ENCODE measurements at regions not wholly inside any gene's neighbourhood (a gene's known extent, or its start where the extent isn't known, plus 50 kb on each side); places are given as distances from the start of the nearest gene placed in this dataset.

GRCh38 chr6:4606821-4607704, 169.1 kb upstream of the CDYL start:
- no peak for DNase-seq
- in situ Hi-C loops (cut with MboI; ENCODE audit: low pct_unique_long_range_greater_than_20kb, low sequenced_read_pairs): no loop called here

GRCh38 chr6:4606016-4606415, 170.2 kb upstream of the CDYL start:
- in situ Hi-C loops (cut with MboI; ENCODE audit: low pct_unique_long_range_greater_than_20kb, low sequenced_read_pairs): no loop called here

GRCh38 chr6:4603856-4604369, 172.3 kb upstream of the CDYL start:
- in situ Hi-C loops (cut with MboI; ENCODE audit: low pct_unique_long_range_greater_than_20kb, low sequenced_read_pairs): no loop called here
- DNase-seq: no peak

More at GRCh38 chr6:4606016-4606415, 170.2 kb upstream of the CDYL start:
- DNase-seq: no peak

DNA sequence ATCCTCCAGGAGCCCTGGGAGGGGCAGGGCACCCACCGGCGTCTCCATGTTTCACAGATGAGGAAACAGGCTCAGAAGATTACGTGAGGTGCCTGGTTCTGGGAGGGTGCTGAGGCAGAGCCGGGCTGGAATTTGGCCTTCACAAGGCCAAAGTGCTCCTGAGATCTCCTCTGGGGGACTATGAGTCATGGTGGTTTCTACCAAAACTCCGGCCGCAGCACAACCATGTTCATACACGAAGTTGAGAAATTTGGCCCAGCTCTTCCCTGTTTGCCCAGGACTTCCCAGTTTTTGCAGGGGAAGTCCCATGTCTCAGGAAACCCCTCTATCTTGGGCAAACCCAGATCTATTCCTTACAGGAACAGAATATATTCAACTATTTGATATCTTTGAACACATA, 172.9 kb upstream of the CDYL start:
- in situ Hi-C loops (cut with MboI; ENCODE audit: low pct_unique_long_range_greater_than_20kb, low sequenced_read_pairs): no loop called here
- peak; percentile 7 for DNase-seq

DNA sequence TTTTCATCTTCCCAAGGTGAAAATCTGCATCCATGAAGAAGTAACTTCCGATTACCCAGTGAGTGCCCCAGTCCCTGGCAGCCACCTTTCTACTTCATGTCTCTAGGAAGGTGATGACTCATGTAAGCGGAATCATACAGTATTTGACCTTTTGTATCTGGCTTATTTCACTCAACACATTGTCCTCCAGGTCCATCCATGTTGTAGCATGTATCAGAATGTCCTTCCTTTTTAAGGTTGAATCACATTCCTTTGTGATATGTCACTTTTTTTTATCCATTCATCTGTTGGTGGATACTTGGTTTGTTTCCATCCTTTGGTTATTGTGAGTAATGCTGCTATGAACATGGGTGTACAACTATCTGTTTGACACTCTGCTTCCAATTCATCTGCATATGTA, 176.3 kb upstream of the CDYL start:
- no peak for DNase-seq
- in situ Hi-C loops (cut with MboI; ENCODE audit: low pct_unique_long_range_greater_than_20kb, low sequenced_read_pairs): no loop called here

GRCh38 chr6:4598384-4598995, 177.7 kb upstream of the CDYL start:
- DNase-seq: no peak
- in situ Hi-C loops (cut with MboI; ENCODE audit: low pct_unique_long_range_greater_than_20kb, low sequenced_read_pairs): no loop called here

GRCh38 chr6:4593951-4594350, 182.3 kb upstream of the CDYL start:
- no peak for DNase-seq

GRCh38 chr6:4592026-4592425, 184.2 kb upstream of the CDYL start:
- no peak for DNase-seq
- in situ Hi-C loops (cut with MboI; ENCODE audit: low pct_unique_long_range_greater_than_20kb, low sequenced_read_pairs): no loop called here

More at GRCh38 chr6:4593951-4594350, 182.3 kb upstream of the CDYL start:
- in situ Hi-C loops (cut with MboI; ENCODE audit: low pct_unique_long_range_greater_than_20kb, low sequenced_read_pairs): no loop called here

DNA sequence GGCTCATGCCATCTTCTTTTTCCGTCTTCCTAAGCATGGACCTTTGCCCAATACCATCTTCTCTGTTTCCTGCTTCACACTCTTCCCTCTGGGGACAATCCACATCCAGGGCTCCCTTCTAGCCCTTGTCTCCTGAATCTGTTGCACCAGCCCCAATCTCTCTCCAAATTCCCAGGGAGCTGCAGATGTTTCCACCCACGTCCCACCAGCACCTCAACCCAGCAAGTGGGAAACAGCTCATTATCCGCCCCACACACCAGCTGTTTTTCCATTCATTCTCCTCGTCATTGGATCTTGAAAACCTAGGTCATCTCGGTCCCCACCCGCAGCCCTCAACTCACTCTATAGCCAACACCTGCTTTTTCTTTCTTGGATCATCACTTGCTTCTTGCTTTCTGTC, 185.0 kb upstream of the CDYL start:
- in situ Hi-C loops (cut with MboI; ENCODE audit: low pct_unique_long_range_greater_than_20kb, low sequenced_read_pairs): no loop called here

DNA sequence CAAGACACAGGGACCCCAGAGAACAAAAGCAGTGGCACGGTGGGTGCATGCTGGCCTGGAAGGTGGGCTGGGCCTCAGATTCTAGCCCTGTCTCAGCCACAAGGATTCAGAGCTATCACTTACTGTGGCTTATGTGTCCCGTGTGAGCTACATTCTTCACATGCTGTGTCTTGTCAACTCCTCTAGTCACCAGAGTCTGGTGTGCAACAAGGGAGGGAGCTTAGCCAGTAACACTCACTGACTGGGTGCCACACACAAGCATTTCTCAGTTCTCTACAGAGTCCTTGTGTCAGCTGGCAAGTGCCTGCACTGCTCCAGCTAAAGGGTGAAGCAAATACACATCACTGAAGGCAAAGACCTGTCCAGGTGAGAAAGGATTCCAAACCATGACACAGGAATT, 186.9 kb upstream of the CDYL start:
- in situ Hi-C loops (cut with MboI; ENCODE audit: low pct_unique_long_range_greater_than_20kb, low sequenced_read_pairs): no loop called here
- no peak for DNase-seq

More for the DNA sequence above, 185.0 kb upstream of the CDYL start:
- DNase-seq: no peak

DNA sequence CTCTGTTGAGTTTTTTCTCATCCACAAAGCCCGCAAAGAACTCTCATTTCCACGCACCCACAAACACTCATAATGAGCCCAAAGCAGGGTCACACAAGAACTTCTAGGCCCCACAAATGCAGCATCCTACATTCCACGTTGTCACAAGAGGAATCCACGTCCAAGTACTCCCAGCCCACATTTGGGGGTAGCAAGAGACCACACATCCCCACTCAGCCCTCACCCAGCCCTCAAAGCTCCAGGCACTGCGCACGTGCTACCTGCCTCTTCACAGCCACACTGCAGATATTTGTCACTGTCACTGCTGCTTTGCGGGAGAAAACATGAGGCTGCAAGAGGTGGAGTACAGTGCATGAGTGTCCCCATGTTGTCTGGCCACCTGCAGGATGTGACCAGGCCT, 187.6 kb upstream of the CDYL start:
- in situ Hi-C loops (cut with MboI; ENCODE audit: low pct_unique_long_range_greater_than_20kb, low sequenced_read_pairs): no loop called here
- DNase-seq: no peak

GRCh38 chr6:4588163-4588562, 188.0 kb upstream of the CDYL start:
- no peak for DNase-seq
- in situ Hi-C loops (cut with MboI; ENCODE audit: low pct_unique_long_range_greater_than_20kb, low sequenced_read_pairs): no loop called here

DNA sequence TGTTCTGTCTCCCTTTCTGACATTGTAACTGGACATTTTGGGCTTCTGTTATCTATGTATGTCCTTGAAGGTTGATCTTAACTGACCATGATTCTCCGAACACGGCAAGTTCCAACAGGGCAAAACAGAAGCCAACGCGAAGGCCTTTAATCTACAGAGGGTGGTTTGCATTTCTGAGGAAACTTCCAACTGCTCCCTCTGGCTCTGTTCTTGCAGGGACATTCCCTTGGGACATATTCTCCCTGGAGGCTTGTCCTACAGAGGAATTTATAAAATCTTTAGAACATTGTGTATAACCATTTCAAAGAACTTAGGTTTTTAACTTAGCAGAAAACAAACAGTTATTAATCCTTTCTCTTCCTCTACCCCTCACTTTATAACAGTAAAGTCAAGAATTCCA, 189.0 kb upstream of the CDYL start:
- no peak for DNase-seq
- in situ Hi-C loops (cut with MboI; ENCODE audit: low pct_unique_long_range_greater_than_20kb, low sequenced_read_pairs): no loop called here

DNA sequence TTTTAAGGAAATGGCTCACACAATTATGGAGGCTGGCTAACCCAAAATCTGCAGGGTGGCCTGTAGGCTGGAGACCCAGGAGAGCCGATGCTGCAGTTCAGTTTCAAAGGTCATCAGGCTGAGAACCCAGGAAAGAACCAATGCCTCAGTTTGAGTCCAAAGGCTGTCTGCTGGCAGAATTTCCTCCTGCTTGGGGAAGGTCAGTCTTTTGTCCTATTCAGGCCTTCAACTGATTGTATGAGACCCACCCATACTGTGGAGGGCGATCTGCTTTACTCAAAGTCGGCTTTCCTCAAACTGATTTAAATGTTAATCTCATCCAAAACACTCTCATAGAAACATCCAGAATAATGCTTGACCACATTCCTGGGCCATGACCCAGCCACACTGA, 189.7 kb upstream of the CDYL start:
- in situ Hi-C loops (cut with MboI; ENCODE audit: low pct_unique_long_range_greater_than_20kb, low sequenced_read_pairs): no loop called here
- no peak for DNase-seq

- no peak for DNase-seq
- in situ Hi-C loops (cut with MboI; ENCODE audit: low pct_unique_long_range_greater_than_20kb, low sequenced_read_pairs): no loop called here
These were observed 190.3 kb upstream of the CDYL start for GRCh38 chr6:4585682-4586468.

GRCh38 chr6:4584801-4585200, 191.4 kb upstream of the CDYL start:
- in situ Hi-C loops (cut with MboI; ENCODE audit: low pct_unique_long_range_greater_than_20kb, low sequenced_read_pairs): no loop called here
- DNase-seq: no peak

DNA sequence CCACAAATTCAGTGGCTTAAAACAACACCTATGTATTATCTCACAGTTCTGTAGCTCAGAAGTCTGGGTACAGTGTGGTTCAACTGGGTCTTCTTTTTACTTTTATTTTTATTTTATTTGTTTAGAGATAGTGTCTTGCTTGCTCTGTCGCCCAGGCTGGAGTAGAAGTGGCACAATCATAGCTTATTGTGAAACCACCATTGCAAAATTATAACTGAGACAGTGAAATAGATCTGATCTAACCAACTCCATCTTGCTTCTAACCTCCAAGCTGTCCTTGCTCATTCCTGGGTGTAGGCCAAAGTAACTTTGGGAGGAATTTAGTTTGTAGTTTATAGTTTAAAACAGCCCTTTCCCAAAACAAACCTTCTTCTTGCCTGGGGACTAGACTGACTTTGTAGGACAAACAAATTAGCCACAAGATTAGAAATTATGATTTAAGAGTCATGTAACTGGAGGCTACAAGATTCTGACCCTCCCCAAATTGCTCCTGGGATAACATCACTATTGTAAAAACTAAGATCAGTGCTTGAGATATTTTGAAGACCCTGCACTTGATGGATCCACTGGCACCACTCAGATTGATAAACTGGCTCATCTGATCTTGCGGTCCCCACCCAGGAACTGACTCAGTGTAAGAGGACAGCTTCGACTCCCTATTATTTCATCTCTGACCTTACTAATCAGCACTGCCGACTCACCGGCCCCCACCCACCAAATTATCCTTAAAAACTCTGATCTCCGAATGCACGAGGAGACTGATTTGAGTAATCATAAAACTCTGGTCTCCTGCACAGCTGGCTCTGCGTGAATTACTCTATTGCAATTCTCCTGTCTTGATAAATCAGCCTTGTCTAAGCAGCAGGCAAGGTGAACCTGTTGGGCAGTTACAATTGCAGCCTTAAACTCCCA, 193.4 kb upstream of the CDYL start:
- in situ Hi-C loops (cut with MboI; ENCODE audit: low pct_unique_long_range_greater_than_20kb, low sequenced_read_pairs): no loop called here
- no peak for DNase-seq

DNA sequence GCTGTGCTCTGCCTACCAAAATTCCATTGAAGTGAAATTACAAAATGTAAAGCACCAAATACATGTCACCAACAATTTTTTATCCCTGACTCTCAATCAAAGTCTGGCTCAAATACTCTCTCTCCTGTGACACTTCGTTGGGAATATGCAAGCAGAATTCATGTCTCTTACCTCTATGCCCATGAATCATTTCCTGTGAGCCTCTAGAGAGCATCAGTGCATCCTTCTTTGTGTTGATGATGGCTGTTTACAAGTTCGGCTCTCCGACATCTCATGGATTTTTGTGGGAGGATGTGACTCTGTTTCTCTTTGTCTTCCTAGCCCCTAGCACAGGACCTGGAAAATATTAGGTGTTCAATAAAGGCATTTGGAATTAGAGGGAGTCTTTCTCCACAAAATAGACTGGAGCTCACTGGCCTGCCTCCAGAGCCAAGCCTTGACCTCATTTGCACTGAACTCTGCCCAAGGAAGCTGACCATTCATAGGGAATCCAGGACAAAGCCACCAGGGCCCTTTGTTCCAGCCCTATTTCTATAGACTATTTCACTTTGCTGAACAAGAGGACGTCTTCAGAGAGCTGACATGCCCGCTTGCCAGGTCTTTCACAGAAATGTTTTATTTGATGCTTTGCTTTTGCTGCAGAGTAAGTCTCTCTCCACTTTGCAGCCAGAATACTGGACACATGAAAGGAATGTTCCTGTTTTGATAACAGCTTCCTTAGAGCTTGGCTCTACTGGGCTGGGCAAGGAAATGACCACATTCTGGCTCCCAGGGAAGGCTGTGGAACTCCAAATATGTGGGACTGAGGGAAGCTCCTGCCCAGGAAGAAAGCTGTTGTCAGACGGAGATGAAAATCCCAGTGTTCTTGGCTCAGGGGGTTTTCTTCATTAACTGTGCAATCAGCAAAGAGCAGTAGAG, 194.5 kb upstream of the CDYL start:
- DNase-seq: no peak

More for the DNA sequence above, 194.5 kb upstream of the CDYL start:
- in situ Hi-C loops (cut with MboI; ENCODE audit: low pct_unique_long_range_greater_than_20kb, low sequenced_read_pairs): no loop called here

Measured in KBM-7 (cell line).